Heart right ventricle (tissue), 16 donors: ENCODE measurements at regions not wholly inside any gene's neighbourhood (a gene's known extent, or its start where the extent isn't known, plus 50 kb on each side); places are given as distances from the start of the nearest gene placed in this dataset.

Experiments used
- ATAC-seq, 8 donors: fragments of 200-7000 bp; cut with Tn5 transposase; one replicate each; pipeline ENCODE4 v1.9.1; 2020; ENCODE audit warnings: mild to moderate bottlenecking in 8 of 8, moderate library complexity in 8 of 8, moderate number of reproducible peaks in 1 of 8
- DNase-seq, 2 donors: peaks; one replicate each; pipeline ENCODE4 v3.0.0-alpha.2; 2020
- H3K27ac ChIP-seq, 10 donors: fragments of 200-600 bp; sonication (generic) in 2 of 10; one replicate each; pipeline versions ENCODE4 v1.5.0 to v1.8.0; 2020 to 2022; ENCODE audit warnings: mild to moderate bottlenecking in 3 of 10
- H3K27me3 ChIP-seq, 7 donors: fragments of 200-600 bp; one replicate each; pipeline ENCODE4 v1.8.0; 2021 to 2022; ENCODE audit warnings: mild to moderate bottlenecking in 2 of 7
- H3K36me3 ChIP-seq, 9 donors: fragments of 200-600 bp; sonication (generic) in 1 of 9; one replicate each; pipeline versions ENCODE4 v1.5.0 to v1.8.0; 2020 to 2022; ENCODE audit warnings: mild to moderate bottlenecking in 2 of 9
- H3K4me1 ChIP-seq, 9 donors: fragments of 200-600 bp; sonication (generic) in 1 of 9; one replicate each; pipeline versions ENCODE4 v1.5.0 to v1.8.0; 2020 to 2022; ENCODE audit warnings: mild to moderate bottlenecking in 4 of 9
- H3K4me3 ChIP-seq, 10 donors: fragments of 200-600 bp; sonication (generic) in 2 of 10; one replicate each; pipeline versions ENCODE4 v1.5.0 to v1.8.0; 2020 to 2022; ENCODE audit warnings: mild to moderate bottlenecking in 7 of 10, moderate library complexity in 2 of 10
- H3K9me3 ChIP-seq, 11 donors: fragments of 200-600 bp in 10 of 11; sonication (generic) in 2 of 11; one replicate each; pipeline versions ENCODE4 v1.5.0 to v1.8.0; 2013 to 2022; ENCODE audit warnings: mild to moderate bottlenecking in 2 of 11, control low read depth in 1 of 11, moderate library complexity in 1 of 11
- CTCF ChIP-seq, 9 donors: fragments of 200-600 bp; sonication (generic) in 2 of 9; IDR thresholded peaks; one replicate each; pipeline versions ENCODE4 v1.5.0 to v1.8.0; 2021 to 2022; ENCODE audit warnings: antibody characterized with exemption in 9 of 9, mild to moderate bottlenecking in 5 of 9, moderate library complexity in 1 of 9
- WGBS, 2 donors: extraction: QIAGEN DNeasy Blood & Tissue Kit; methylation state at CpG; one replicate each; pipeline ENCODE4 v1.1.7; 2013; ENCODE audit warnings: inconsistent platforms in 1 of 2; 5-methylcytosine and 5-hydroxymethylcytosine counted together
- intact Hi-C, 10 donors: fragments of 100-400 bp; cut with DNase I; formaldehyde crosslinking; loops; one replicate each; pipeline versions ENCODE4 v1.11.1 to v1.14.2; 2022
- donor health status: Arrhythmogenic right ventricular cardiomyopathy.
- donor health status: ischemic (EF 13 %, LVEDD 7.1; RV severe dilation, severe dysfunction).
- donor health status: healthy with polysubstance abuse.
- donor health status: DM: no; HTN: yes; CAD: no.
- donor health status: DM: no; HTN: no; CAD: no.
- donor health status: ischemic (EF 25% LVEDD 6.9; RV normal size, moderate dysfunction).
- donor health status: ischemic (EF 25% LVEDD 5.7; RV mildly dilated, moderate dysfunction).
- donor health status: healthy.
- donor health status: DM: yes; HTN: yes; CAD: no.
- donor health status: Ischemic cardiomyopathy.
- donor health status: ischemic (EF 35%, LVEDD 5.7; RV mildly dilated, moderate dysfunction).
- donor health status: nonischemic (EF 11% LVEDD 7.7; RV severe dilation, severe dysfunction).
- donor health status: DM: yes; HTN: yes; CAD: no.
- donor health status: PGD.
- donor health status: ischemic (EF 29% LVEDD 5.4; RV normal size, mild dysfunction).
- donor health status: nonischemic (EF 23%, LVEDD 6.1; RV moderate dilation, normal function).

GRCh38 chr1:106584107-106584506, 472.4 kb upstream of the PRMT6 start:
- no peaks in the 10 kb centered on the region for H3K36me3 ChIP-seq
- no peak overlapping the region for H3K4me3 ChIP-seq
- H3K4me1 ChIP-seq = no peaks in the 10 kb centered on the region
- no peaks in the 10 kb centered on the region for H3K27me3 ChIP-seq
- DNase-seq = no peak
- H3K27ac ChIP-seq = no peak overlapping the region
- WGBS, 2 donors = 35 to 43% methylated on average over 1 of the region's 1 CpG
- no peak for TF ChIP-seq CTCF (IDR thresholded peaks at IDR 0.05)
- intact Hi-C loops = no loop called here
- H3K9me3 ChIP-seq = peaks cover 0 to 19% (median 4%) of the 10 kb centered on the region in 11 donors
- no peak for ATAC-seq

GRCh38 chr1:106584676-106585075, 471.8 kb upstream of the PRMT6 start:
- Histone ChIP-seq H3K4me1 (no peaks in the 10 kb centered on the region), H3K27me3 (no peaks in the 10 kb centered on the region), H3K36me3 (no peaks in the 10 kb centered on the region), H3K9me3 (peaks cover 0 to 25% (median 5%) of the 10 kb centered on the region in 11 donors), H3K4me3 (no peak overlapping the region), H3K27ac (no peak overlapping the region)
- DNase-seq (no peak), ATAC-seq (no peak)
- no peak for TF ChIP-seq CTCF (IDR thresholded peaks at IDR 0.05)
- intact Hi-C loops = no loop called here
- WGBS, 2 donors = 52 to 62% methylated on average over 4 of the region's 4 CpGs

GRCh38 chr1:106600626-106601025, 455.8 kb upstream of the PRMT6 start:
- TF ChIP-seq CTCF (IDR thresholded peaks at IDR 0.05) = no peak
- H3K27ac ChIP-seq = no peak overlapping the region
- no peaks in the 10 kb centered on the region for H3K4me1 ChIP-seq
- H3K27me3 ChIP-seq = no peaks in the 10 kb centered on the region
- intact Hi-C loops = no loop called here
- peaks cover 0 to 19% (median 0%) of the 10 kb centered on the region in 11 donors for H3K9me3 ChIP-seq
- no peaks in the 10 kb centered on the region for H3K36me3 ChIP-seq
- ATAC-seq = no peak
- WGBS, 2 donors = 44 to 54% methylated on average over 2 of the region's 2 CpGs
- DNase-seq = no peak
- H3K4me3 ChIP-seq = no peak overlapping the region

- intact Hi-C loops = no loop called here
- Histone ChIP-seq H3K4me1 (no peaks in the 10 kb centered on the region), H3K4me3 (no peak overlapping the region), H3K27ac (no peak overlapping the region), H3K27me3 (no peaks in the 10 kb centered on the region), H3K36me3 (no peaks in the 10 kb centered on the region), H3K9me3 (peaks cover 0 to 6% (median 0%) of the 10 kb centered on the region in 11 donors)
- no peak for DNase-seq
- WGBS, 2 donors = 66 to 85% methylated on average over 1 of the region's 1 CpG
- no peak for ATAC-seq
- no peak for TF ChIP-seq CTCF (IDR thresholded peaks at IDR 0.05)
These were observed 452.9 kb upstream of the PRMT6 start for GRCh38 chr1:106603616-106604015.

GRCh38 chr1:106608841-106609240, 447.6 kb upstream of the PRMT6 start:
- no peak for DNase-seq
- no peak for TF ChIP-seq CTCF (IDR thresholded peaks at IDR 0.05)
- H3K27me3 ChIP-seq = no peaks in the 10 kb centered on the region
- intact Hi-C loops = no loop called here
- no peaks in the 10 kb centered on the region for H3K4me1 ChIP-seq
- no peaks in the 10 kb centered on the region for H3K36me3 ChIP-seq
- no peak overlapping the region for H3K4me3 ChIP-seq
- no peak overlapping the region for H3K27ac ChIP-seq
- peaks cover 0 to 6% (median 0%) of the 10 kb centered on the region in 11 donors for H3K9me3 ChIP-seq
- no peak for ATAC-seq
